Stimulated activated naive CD4-positive, alpha-beta T cell (primary cell): ENCODE measurements at regions not wholly inside any gene's neighbourhood (a gene's known extent, or its start where the extent isn't known, plus 50 kb on each side); places are given as distances from the start of the nearest gene placed in this dataset.
"Not testable (repeated sequence)": the region's sequence is repeated elsewhere in the genome, so short reads cannot be mapped to it uniquely, and the experiment has no call there.

Source experiments
- DNase-seq, 6 experiments: peaks; one replicate each; lab custom pipeline; 2025; lab: John Stamatoyannopoulos, UW

- DNase-seq: no peak
Observed at GRCh38 chr10:84854439-84854838, 526.0 kb downstream of the CCSER2 start.

- no peak for DNase-seq
Observed at GRCh38 chr10:84860855-84861254, 532.5 kb downstream of the CCSER2 start.

GRCh38 chr10:84862551-84862950, 534.2 kb downstream of the CCSER2 start:
- DNase-seq: no peak

GRCh38 chr10:84863675-84864074, 535.3 kb downstream of the CCSER2 start:
- DNase-seq: no peak

GRCh38 chr10:84876116-84876999, 548.0 kb downstream of the CCSER2 start:
- DNase-seq: no peak

GRCh38 chr10:84879991-84880390, 551.6 kb downstream of the CCSER2 start:
- no peak for DNase-seq

- DNase-seq: not testable (repeated sequence)
Observed at GRCh38 chr10:84881696-84882095, 553.3 kb downstream of the CCSER2 start.

- no peak for DNase-seq
Observed at GRCh38 chr10:84890706-84891105, 562.3 kb downstream of the CCSER2 start.

- DNase-seq: no peak
Observed at GRCh38 chr10:84891631-84892030, 563.2 kb downstream of the CCSER2 start.

GRCh38 chr10:84895541-84895940, 567.2 kb downstream of the CCSER2 start:
- DNase-seq: no peak

- no peak for DNase-seq
Observed at GRCh38 chr10:84896909-84897308, 568.5 kb downstream of the CCSER2 start.

- no peak for DNase-seq
Observed at GRCh38 chr10:84899268-84899667, 570.9 kb downstream of the CCSER2 start.

- DNase-seq: no peak
Observed at GRCh38 chr10:84900141-84900540, 571.8 kb downstream of the CCSER2 start.

- DNase-seq: no peak
Observed at GRCh38 chr10:84901885-84902284, 573.5 kb downstream of the CCSER2 start.

- no peak for DNase-seq
Observed at GRCh38 chr10:84902553-84902952, 574.2 kb downstream of the CCSER2 start.

GRCh38 chr10:84903320-84903719, 574.9 kb downstream of the CCSER2 start:
- DNase-seq: no peak

- no peak for DNase-seq
Observed at GRCh38 chr10:84907461-84908009, 579.1 kb downstream of the CCSER2 start.

- DNase-seq: no peak
Observed at GRCh38 chr10:84908491-84908890, 580.1 kb downstream of the CCSER2 start.

GRCh38 chr10:84921701-84922100, 593.3 kb downstream of the CCSER2 start:
- DNase-seq: no peak

- no peak for DNase-seq
Observed at GRCh38 chr10:84924131-84924530, 595.7 kb downstream of the CCSER2 start.

GRCh38 chr10:84925495-84925894, 597.1 kb downstream of the CCSER2 start:
- no peak for DNase-seq

- DNase-seq: no peak
Observed at GRCh38 chr10:84933402-84933801, 605.0 kb downstream of the CCSER2 start.

GRCh38 chr10:84935772-84936171, 607.4 kb downstream of the CCSER2 start:
- DNase-seq: no peak
